WERI-Rb-1 (cell line): ENCODE measurements at regions not wholly inside any gene's neighbourhood (a gene's known extent, or its start where the extent isn't known, plus 50 kb on each side); places are given as distances from the start of the nearest gene placed in this dataset.

Experiments used
- DNase-seq: peaks from one replicate; pipeline ENCODE4 v3.0.0-alpha.2; 2020
- H3K27ac ChIP-seq: fragments of 250-450 bp; sonication (Bioruptor Pico); 2 replicates; pipeline ENCODE4 v1.5.1; 2020; ENCODE audit warnings: mild to moderate bottlenecking, moderate library complexity
- H3K27me3 ChIP-seq: fragments of 250-450 bp; sonication (Bioruptor Pico); 2 replicates; pipeline ENCODE4 v1.5.1; 2021; ENCODE audit warnings: mild to moderate bottlenecking, low read depth, moderate library complexity; ENCODE audit not compliant: insufficient read depth, severe bottlenecking
- H3K36me3 ChIP-seq: fragments of 250-450 bp; sonication (Bioruptor Pico); 2 replicates; pipeline ENCODE4 v1.5.1; 2020; ENCODE audit warnings: mild to moderate bottlenecking, moderate library complexity
- H3K4me3 ChIP-seq: 2 replicates; pipeline ENCODE4 v1.5.1; 2011; ENCODE audit warnings: low read depth, mild to moderate bottlenecking, control low read depth, low read length
- H3K9me3 ChIP-seq: fragments of 250-450 bp; sonication (Bioruptor Pico); 2 replicates; pipeline ENCODE4 v1.5.1; 2021; ENCODE audit warnings: mild to moderate bottlenecking, moderate library complexity; ENCODE audit not compliant: severe bottlenecking
- CTCF ChIP-seq: IDR thresholded peaks from 2 replicates; pipeline ENCODE4 v1.5.1; 2011; ENCODE audit warnings: low read depth, mild to moderate bottlenecking, control low read depth, inconsistent platforms, low read length

DNA sequence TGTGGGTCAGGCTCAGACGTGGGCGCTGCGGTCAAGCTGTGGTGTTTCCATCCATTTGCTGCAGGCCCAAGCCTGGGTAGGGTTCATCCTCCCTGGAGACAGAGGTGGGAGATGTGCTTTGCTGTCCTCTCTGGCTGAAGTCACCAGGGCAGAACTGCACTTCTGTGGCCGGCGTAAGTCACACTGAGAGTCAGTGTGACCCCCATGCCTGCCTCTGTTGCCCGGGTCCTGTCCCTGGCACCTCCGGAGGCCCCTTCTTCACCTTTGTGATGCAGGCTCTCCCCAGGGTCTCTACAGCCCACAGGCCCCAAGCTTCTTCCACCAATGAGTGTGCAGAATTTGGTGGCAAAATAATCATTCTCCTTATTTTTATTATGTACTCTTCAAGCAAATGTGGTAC is 53.8 kb upstream of the DACT2 start:
- Histone ChIP-seq H3K9me3 (no peaks in the 10 kb centered on the region), H3K4me3 (no peak overlapping the region), H3K36me3 (no peaks in the 10 kb centered on the region), H3K27me3 (no peaks in the 10 kb centered on the region), H3K27ac (no peak overlapping the region)
- TF ChIP-seq CTCF: no peak
- DNase-seq: no peak

DNA sequence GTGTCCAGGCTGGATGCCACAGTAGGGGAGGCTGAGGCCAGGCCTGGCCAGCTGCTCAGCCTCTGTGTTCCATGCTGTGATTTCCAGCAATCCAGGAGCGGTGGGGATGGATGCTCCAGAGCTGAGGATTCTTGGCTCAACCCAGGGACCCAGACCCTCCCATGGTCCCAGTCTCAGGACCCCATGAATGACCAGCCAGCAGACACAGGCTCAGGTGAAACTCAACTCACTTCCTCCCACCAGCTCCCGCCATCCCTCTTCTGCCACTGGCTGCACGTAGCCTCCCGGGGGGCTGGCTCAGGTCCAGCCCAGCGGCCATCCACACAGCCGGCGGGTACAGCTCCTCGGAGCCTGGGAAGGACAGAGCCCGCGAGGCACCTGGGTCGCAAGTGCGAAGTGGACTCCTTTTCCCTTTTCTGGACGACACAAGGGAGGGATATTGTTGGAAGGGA is 54.5 kb upstream of the DACT2 start:
- no peak for DNase-seq
- Histone ChIP-seq H3K4me3 (no peak overlapping the region), H3K27me3 (no peaks in the 10 kb centered on the region), H3K9me3 (no peaks in the 10 kb centered on the region), H3K27ac (no peak overlapping the region), H3K36me3 (no peaks in the 10 kb centered on the region)
- no peak for TF ChIP-seq CTCF

DNA sequence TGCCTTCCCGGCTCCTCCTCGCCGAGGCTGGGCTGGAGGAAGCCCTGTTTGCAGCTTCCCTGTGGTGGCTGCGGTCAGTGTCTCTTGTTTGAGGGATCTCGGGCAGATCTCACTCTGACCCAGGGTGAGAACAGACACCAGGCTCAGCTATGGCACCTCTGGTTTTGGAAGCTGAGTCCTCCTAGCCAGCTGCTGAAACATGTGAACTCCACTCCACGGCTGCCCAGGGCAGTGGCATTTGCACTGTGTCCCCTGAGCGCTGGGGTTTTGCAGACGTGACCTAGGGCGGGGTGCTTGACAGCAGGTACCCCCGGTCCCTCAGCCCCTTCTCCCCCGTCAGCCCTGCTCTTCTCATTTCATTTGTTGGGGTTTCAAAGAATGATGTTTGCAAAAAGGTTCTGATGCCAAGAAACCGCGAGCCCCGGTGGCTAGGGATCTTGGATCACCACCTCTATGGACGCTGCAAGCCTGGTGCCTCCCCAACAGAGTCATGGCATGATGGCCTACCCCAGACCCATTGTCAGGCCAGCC is 55.0 kb upstream of the DACT2 start:
- Histone ChIP-seq H3K9me3 (no peaks in the 10 kb centered on the region), H3K4me3 (no peak overlapping the region), H3K27me3 (no peaks in the 10 kb centered on the region), H3K36me3 (no peaks in the 10 kb centered on the region), H3K27ac (no peak overlapping the region)
- TF ChIP-seq CTCF: no peak
- DNase-seq: no peak

GRCh38 chr6:168376120-168376519 is 56.5 kb upstream of the DACT2 start:
- H3K36me3 ChIP-seq: no peaks in the 10 kb centered on the region
- DNase-seq: no peak
- TF ChIP-seq CTCF: no peak
- no peaks in the 10 kb centered on the region for H3K27me3 ChIP-seq
- no peaks in the 10 kb centered on the region for H3K9me3 ChIP-seq
- no peak overlapping the region for H3K4me3 ChIP-seq
- no peak overlapping the region for H3K27ac ChIP-seq

DNA sequence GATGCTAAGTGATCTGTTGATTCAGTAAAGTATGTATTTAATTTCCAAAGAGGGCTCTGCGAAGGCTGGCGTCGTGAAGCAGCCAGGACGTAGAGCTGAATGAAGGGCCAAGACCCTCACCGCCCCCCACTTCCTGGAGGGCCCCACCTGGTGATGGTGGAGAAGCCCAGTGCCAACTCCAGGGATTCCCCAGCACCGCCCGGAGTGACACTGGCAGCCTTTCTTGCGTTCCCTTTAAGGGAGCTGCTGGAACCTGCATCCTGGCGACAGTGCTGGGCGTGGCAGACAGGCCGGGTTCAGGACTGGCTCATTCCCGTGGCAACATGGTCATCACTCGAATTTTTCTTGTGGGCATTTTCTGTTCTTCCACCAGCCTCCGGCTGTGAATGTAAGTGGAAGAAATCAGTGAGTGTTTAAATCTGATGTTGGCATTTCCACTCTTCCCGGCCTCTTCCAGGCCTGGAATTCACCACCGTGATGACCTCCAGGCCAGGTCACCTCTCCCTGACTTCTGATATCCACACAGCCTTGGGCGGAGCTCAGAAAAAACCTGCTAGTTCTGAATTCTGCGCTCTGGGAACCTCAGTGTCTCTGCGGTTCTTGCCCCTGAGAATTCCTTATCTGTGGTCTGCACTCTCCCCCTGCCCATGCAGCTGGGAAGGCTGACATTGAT is 57.4 kb upstream of the DACT2 start:
- no peak overlapping the region for H3K27ac ChIP-seq
- DNase-seq: no peak
- H3K27me3 ChIP-seq: no peaks in the 10 kb centered on the region
- no peaks in the 10 kb centered on the region for H3K9me3 ChIP-seq
- no peaks in the 10 kb centered on the region for H3K36me3 ChIP-seq
- TF ChIP-seq CTCF: no peak
- no peak overlapping the region for H3K4me3 ChIP-seq

DNA sequence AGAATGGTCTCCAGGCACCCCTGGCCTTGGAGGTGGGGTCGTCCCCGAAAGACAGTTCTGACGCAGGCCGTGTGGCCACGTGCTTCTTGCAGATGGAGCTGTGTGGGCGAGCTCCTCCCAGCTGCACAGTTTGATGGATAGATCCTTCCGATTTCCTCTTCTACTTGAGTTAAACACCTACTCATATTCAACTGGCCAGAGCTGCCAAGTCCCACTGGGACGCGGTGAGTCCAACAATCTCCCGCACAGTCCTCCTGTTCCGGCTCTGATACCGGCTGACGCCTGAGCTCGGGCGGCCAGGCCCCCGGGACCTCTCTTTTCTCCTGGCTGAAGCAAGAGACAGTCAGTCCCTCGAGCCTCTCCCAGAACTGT is 57.9 kb upstream of the DACT2 start:
- H3K36me3 ChIP-seq: no peaks in the 10 kb centered on the region
- H3K27me3 ChIP-seq: no peaks in the 10 kb centered on the region
- H3K27ac ChIP-seq: no peak overlapping the region
- no peak overlapping the region for H3K4me3 ChIP-seq
- no peaks in the 10 kb centered on the region for H3K9me3 ChIP-seq
- TF ChIP-seq CTCF: no peak
- no peak for DNase-seq
